WTC11 (cell line): ENCODE measurements at regions not wholly inside any gene's neighbourhood (a gene's known extent, or its start where the extent isn't known, plus 50 kb on each side); places are given as distances from the start of the nearest gene placed in this dataset.
"Not testable (repeated sequence)": the region's sequence is repeated elsewhere in the genome, so short reads cannot be mapped to it uniquely, and the experiment has no call there.

Experiments
- ATAC-seq: fragments of 200-7000 bp; cut with Tn5 transposase; 2 replicates; pipeline ENCODE4 v1.10.0; 2021; ENCODE audit warnings: mild to moderate bottlenecking, moderate library complexity
- CTCF ChIA-PET: fragments of 300-600 bp; sonication (Branson Sonifier 250); formaldehyde crosslinking; loops from one replicate; lab custom pipeline; 2021; ENCODE audit warnings: antibody characterized with exemption; lab: Charles Lee
- POLR2A ChIA-PET: fragments of 350-600 bp; sonication (Branson Sonifier 250); formaldehyde crosslinking; loops from one replicate; lab custom pipeline; 2021; ENCODE audit warnings: antibody characterized with exemption; lab: Charles Lee
- DNase-seq: peaks from one replicate; pipeline ENCODE4 v3.0.0; 2021; ENCODE audit warnings: low spot score
- H3K27ac Mint-ChIP-seq: 2 replicates; pipeline ENCODE4 v1.8.0; 2021; ENCODE audit warnings: mixed read lengths
- H3K27me3 Mint-ChIP-seq: 2 replicates; pipeline ENCODE4 v1.8.0; 2021; ENCODE audit warnings: low read depth, mild to moderate bottlenecking, moderate library complexity, mixed read lengths
- H3K36me3 Mint-ChIP-seq: 2 replicates; pipeline ENCODE4 v1.8.0; 2021; ENCODE audit warnings: mixed read lengths
- H3K4me1 Mint-ChIP-seq: 2 replicates; pipeline ENCODE4 v1.8.0; 2022; ENCODE audit warnings: mixed read lengths
- H3K4me3 Mint-ChIP-seq: 2 replicates; pipeline ENCODE4 v1.8.0; 2021; ENCODE audit warnings: mild to moderate bottlenecking, moderate library complexity, mixed read lengths
- H3K9me3 Mint-ChIP-seq: 2 replicates; pipeline ENCODE4 v1.8.0; 2021; ENCODE audit warnings: mixed read lengths
- CREM ChIP-seq: sonication (generic); formaldehyde crosslinking; IDR thresholded peaks from 2 replicates; pipeline ENCODE4 v1.8.1; 2022; ENCODE audit warnings: mild to moderate bottlenecking, missing genetic modification reagents, moderate library complexity
- ETV6 ChIP-seq: sonication (generic); formaldehyde crosslinking; IDR thresholded peaks from 2 replicates; pipeline ENCODE4 v1.8.1; 2022; ENCODE audit warnings: mild to moderate bottlenecking, missing genetic modification reagents
- FOXK1 ChIP-seq: sonication (generic); formaldehyde crosslinking; IDR thresholded peaks from 2 replicates; pipeline ENCODE4 v1.8.0; 2022; ENCODE audit warnings: mild to moderate bottlenecking, moderate library complexity, missing genetic modification reagents
- ZBTB21 ChIP-seq: sonication (generic); formaldehyde crosslinking; IDR thresholded peaks from 2 replicates; pipeline ENCODE4 v1.8.1; 2023; ENCODE audit warnings: mild to moderate bottlenecking, missing genetic modification reagents, borderline replicate concordance
- ZNF423 ChIP-seq: fragments of 250-450 bp; sonication (Bioruptor Pico); IDR thresholded peaks from 2 replicates; pipeline ENCODE4 v2.1.2; 2022; ENCODE audit warnings: mild to moderate bottlenecking, moderate library complexity
- TF ChIP-seq, protein P1 (sequence below): sonication (generic); formaldehyde crosslinking; IDR thresholded peaks from 2 replicates; pipeline ENCODE4 v1.8.0; 2022; ENCODE audit warnings: mild to moderate bottlenecking, missing genetic modification reagents

DNA sequence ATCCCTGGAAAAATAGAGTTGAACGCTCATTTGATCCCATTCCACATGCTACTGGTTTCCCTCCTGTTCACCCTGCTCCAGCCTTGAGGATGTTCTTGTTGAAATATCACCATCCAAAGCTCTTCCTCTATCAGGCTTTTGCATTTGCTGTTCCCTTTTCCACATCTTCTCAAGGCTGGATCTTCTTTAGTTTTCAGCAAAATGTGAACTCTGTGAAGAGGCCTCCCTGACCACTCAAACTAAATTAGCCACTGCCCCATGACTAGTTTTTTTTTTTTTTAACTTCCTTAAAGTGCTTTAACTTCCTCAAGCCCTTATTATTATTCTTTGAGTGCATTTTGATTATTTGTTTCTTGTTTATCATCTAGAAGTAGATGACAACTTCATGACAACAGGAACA, 119.3 kb upstream of the ZNF658 start:
- DNase-seq, H3K4me3 Mint-ChIP-seq, H3K9me3 Mint-ChIP-seq, H3K27ac Mint-ChIP-seq, ATAC-seq, H3K36me3 Mint-ChIP-seq, H3K27me3 Mint-ChIP-seq, POLR2A ChIA-PET, CTCF ChIA-PET: not testable (repeated sequence)
- H3K4me1 Mint-ChIP-seq, result peaks cover 22% of the 10 kb centered on the region

DNA sequence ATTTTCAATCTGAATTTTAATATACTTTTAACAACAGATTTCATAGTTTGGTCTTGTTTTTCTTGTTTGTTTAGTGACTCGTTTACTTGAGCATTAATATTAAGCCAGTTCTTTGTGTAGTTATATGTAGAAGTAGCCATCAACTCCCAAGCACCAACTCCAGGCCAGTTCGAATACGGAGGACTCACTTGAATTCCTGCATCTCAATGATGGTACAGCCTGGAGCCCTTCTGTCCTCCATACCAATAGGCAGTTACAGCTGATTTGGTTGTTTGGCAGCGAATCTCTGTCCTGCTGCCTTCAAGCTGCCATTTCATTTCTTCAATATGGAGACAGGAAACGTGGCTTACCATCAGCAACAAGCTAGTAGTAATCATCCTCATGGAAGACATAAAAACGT, 118.5 kb upstream of the ZNF658 start:
- DNase-seq, H3K9me3 Mint-ChIP-seq, H3K36me3 Mint-ChIP-seq, H3K27ac Mint-ChIP-seq, POLR2A ChIA-PET, CTCF ChIA-PET, H3K4me3 Mint-ChIP-seq, H3K27me3 Mint-ChIP-seq: not testable (repeated sequence)
- ATAC-seq, result peak; percentile 78
- peaks cover 22% of the 10 kb centered on the region for H3K4me1 Mint-ChIP-seq

GRCh38 chr9:66785603-66786002, 114.9 kb upstream of the ZNF658 start:
- ATAC-seq, H3K36me3 Mint-ChIP-seq, POLR2A ChIA-PET, DNase-seq, H3K27me3 Mint-ChIP-seq, H3K27ac Mint-ChIP-seq, H3K4me3 Mint-ChIP-seq, H3K9me3 Mint-ChIP-seq, CTCF ChIA-PET: not testable (repeated sequence)
- peaks cover 22% of the 10 kb centered on the region for H3K4me1 Mint-ChIP-seq

DNA sequence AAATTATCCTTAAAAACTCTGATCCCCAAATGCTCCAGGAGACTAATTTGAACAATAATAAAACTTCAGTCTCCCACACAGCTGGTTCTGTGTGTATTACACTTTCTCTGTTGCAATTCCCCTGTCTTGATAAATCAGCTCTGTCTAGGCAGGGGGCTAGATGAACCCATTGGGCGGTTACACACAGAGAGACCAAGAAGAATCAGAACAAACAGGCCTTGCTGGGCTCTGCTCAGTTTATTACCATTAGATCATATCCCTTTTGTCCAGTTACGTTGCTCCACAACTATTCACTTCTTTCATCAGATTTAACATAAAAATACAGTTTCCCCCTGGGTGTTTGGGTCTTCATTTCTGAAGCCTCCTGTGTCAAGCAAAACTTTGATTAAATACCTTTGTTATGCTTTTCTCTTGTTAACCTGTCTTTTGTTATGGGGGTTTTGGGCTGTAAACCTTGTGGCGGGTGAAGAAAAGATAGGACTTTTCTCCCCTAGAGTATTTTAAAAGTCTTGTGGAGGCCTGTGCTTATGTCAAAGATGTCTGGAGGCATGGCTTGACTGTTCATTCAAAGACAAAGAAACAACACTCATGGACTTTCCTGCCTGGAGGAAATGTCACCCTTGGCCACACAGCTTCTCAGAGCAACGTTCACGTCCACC, 109.3 kb upstream of the ZNF658 start:
- H3K9me3 Mint-ChIP-seq, H3K36me3 Mint-ChIP-seq, H3K27ac Mint-ChIP-seq, DNase-seq, H3K27me3 Mint-ChIP-seq, CTCF ChIA-PET, POLR2A ChIA-PET, H3K4me3 Mint-ChIP-seq: not testable (repeated sequence)
- peak; percentile 70 for ATAC-seq
- H3K4me1 Mint-ChIP-seq, result peaks cover 17% of the 10 kb centered on the region

GRCh38 chr9:66794769-66795168, 105.8 kb upstream of the ZNF658 start:
- H3K27me3 Mint-ChIP-seq, H3K4me3 Mint-ChIP-seq, H3K36me3 Mint-ChIP-seq, POLR2A ChIA-PET, DNase-seq, CTCF ChIA-PET, H3K9me3 Mint-ChIP-seq: not testable (repeated sequence)
- peak; percentile 71 for ATAC-seq
- peak overlapping the region; percentile 57; the same call in 1 of the 2 replicates for H3K27ac Mint-ChIP-seq
- peaks cover 41% of the 10 kb centered on the region for H3K4me1 Mint-ChIP-seq

- CTCF ChIA-PET, ATAC-seq, H3K4me3 Mint-ChIP-seq, DNase-seq, H3K27ac Mint-ChIP-seq, H3K36me3 Mint-ChIP-seq, POLR2A ChIA-PET, H3K27me3 Mint-ChIP-seq, H3K9me3 Mint-ChIP-seq: not testable (repeated sequence)
- H3K4me1 Mint-ChIP-seq, result peaks cover 41% of the 10 kb centered on the region
Measured at GRCh38 chr9:66795723-66796503, 104.6 kb upstream of the ZNF658 start.

- DNase-seq, result peak; percentile 44
- POLR2A ChIA-PET, H3K4me3 Mint-ChIP-seq, H3K27me3 Mint-ChIP-seq, CTCF ChIA-PET, H3K9me3 Mint-ChIP-seq: not testable (repeated sequence)
- H3K4me1 Mint-ChIP-seq, result peaks cover 36% of the 10 kb centered on the region
- peak; percentile 92 for TF ChIP-seq ZBTB21 (CRISPR knock-in tag)
- TF ChIP-seq, protein P1, sequence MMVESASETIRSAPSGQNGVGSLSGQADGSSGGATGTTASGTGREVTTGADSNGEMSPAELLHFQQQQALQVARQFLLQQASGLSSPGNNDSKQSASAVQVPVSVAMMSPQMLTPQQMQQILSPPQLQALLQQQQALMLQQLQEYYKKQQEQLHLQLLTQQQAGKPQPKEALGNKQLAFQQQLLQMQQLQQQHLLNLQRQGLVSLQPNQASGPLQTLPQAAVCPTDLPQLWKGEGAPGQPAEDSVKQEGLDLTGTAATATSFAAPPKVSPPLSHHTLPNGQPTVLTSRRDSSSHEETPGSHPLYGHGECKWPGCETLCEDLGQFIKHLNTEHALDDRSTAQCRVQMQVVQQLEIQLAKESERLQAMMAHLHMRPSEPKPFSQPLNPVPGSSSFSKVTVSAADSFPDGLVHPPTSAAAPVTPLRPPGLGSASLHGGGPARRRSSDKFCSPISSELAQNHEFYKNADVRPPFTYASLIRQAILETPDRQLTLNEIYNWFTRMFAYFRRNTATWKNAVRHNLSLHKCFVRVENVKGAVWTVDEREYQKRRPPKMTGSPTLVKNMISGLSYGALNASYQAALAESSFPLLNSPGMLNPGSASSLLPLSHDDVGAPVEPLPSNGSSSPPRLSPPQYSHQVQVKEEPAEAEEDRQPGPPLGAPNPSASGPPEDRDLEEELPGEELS, result 0 out of 2 replicates have a peak, but pooled peaks have one; percentile 30
- peak; percentile 96 for TF ChIP-seq ZNF423 (CRISPR knock-in tag)
- 0 out of 2 replicates have a peak, but pooled peaks have one; percentile 20 for TF ChIP-seq FOXK1 (CRISPR knock-in tag)
- peak; percentile 29; the same call in 1 of the 2 replicates for TF ChIP-seq ETV6 (CRISPR knock-in tag)
- 0 out of 2 replicates have a peak, but pooled peaks have one; percentile 44 for TF ChIP-seq CREM (CRISPR knock-in tag)
- TF ChIP-seq, all 79 proteins: peak for 6; not testable (repeated sequence) for 73
- peak overlapping the region; percentile 94 for H3K27ac Mint-ChIP-seq
- H3K36me3 Mint-ChIP-seq, result not testable (repeated sequence)
- ATAC-seq, result peak; percentile 85
Measured at GRCh38 chr9:66797905-66798616, 102.5 kb upstream of the ZNF658 start.

DNA sequence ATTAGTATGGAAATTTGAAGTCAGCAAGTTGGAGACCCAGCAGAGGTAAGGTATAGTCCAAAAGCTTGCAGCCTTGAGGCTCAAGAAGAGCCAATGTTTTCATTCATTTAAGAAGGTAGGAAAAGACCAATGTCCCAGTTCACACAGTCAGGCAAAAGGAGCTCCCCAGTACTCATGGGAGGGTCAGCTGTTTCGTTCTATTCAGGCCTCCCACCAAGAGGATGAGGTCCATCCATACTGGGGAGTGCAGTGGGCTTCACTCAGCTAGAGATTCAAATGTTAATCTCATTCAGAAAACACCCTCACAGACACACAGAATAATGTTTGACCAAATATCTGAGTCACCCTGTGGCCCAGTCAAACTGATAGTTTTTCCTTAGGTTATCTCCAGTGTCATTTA, 96.9 kb upstream of the ZNF658 start:
- H3K27me3 Mint-ChIP-seq, H3K27ac Mint-ChIP-seq, CTCF ChIA-PET, POLR2A ChIA-PET, DNase-seq, H3K4me3 Mint-ChIP-seq, H3K9me3 Mint-ChIP-seq, H3K36me3 Mint-ChIP-seq: not testable (repeated sequence)
- peaks cover 19% of the 10 kb centered on the region for H3K4me1 Mint-ChIP-seq
- peak; percentile 71 for ATAC-seq

DNA sequence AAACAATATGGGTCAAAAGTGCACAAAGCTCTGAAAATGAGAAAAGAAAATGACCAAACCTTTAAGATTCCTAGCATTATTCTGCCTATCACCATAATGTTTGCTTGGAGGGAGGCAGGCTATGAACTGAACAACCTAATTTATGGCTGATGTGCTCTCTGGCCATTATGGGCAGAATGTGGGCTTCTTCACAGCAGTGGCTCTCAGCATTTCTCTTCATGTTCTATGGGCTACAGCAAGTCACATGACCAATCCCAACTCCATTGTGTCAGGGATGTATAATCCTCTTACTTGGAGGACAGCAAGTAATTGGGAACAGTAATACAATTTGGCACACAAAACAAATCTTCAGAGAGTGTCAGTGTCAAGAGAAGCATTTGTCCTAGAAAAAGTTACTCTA, 90.3 kb upstream of the ZNF658 start:
- H3K9me3 Mint-ChIP-seq, DNase-seq, H3K27ac Mint-ChIP-seq, H3K27me3 Mint-ChIP-seq, ATAC-seq, H3K36me3 Mint-ChIP-seq, H3K4me3 Mint-ChIP-seq, POLR2A ChIA-PET, CTCF ChIA-PET: not testable (repeated sequence)
- H3K4me1 Mint-ChIP-seq, result peaks cover 13% of the 10 kb centered on the region
